SJSA1 (cell line): ENCODE measurements at regions not wholly inside any gene's neighbourhood (a gene's known extent, or its start where the extent isn't known, plus 50 kb on each side); places are given as distances from the start of the nearest gene placed in this dataset.
"Not testable (repeated sequence)": the region's sequence is repeated elsewhere in the genome, so short reads cannot be mapped to it uniquely, and the experiment has no call there.

Experiments used
- DNase-seq, 2 experiments: peaks; one replicate each; pipeline ENCODE4 v3.0.0-alpha.2; 2015 to 2020; ENCODE audit warnings: low spot score in 2 of 2, low read depth in 1 of 2
- H3K27ac ChIP-seq: fragments of 250-450 bp; sonication (Bioruptor Pico); 2 replicates; pipeline ENCODE4 v1.5.1; 2020; ENCODE audit warnings: mild to moderate bottlenecking, moderate library complexity
- H3K27me3 ChIP-seq: fragments of 250-450 bp; sonication (Bioruptor Pico); replicated peaks from 2 replicates; pipeline ENCODE4 v1.5.1; 2020; ENCODE audit warnings: mild to moderate bottlenecking, moderate library complexity
- H3K36me3 ChIP-seq: fragments of 250-450 bp; sonication (Bioruptor Pico); 2 replicates; pipeline ENCODE4 v1.5.1; 2020; ENCODE audit warnings: mild to moderate bottlenecking
- H3K4me1 ChIP-seq: fragments of 250-450 bp; sonication (Bioruptor Pico); replicated peaks from 2 replicates; pipeline ENCODE4 v1.6.1; 2021; ENCODE audit warnings: mild to moderate bottlenecking
- H3K4me3 ChIP-seq: fragments of 250-450 bp; sonication (Bioruptor Pico); 2 replicates; pipeline ENCODE4 v1.5.1; 2020; ENCODE audit warnings: mild to moderate bottlenecking
- H3K9me3 ChIP-seq: fragments of 250-450 bp; sonication (Bioruptor Pico); replicated peaks from 2 replicates; pipeline ENCODE4 v1.5.1; 2020; ENCODE audit warnings: mild to moderate bottlenecking

DNA sequence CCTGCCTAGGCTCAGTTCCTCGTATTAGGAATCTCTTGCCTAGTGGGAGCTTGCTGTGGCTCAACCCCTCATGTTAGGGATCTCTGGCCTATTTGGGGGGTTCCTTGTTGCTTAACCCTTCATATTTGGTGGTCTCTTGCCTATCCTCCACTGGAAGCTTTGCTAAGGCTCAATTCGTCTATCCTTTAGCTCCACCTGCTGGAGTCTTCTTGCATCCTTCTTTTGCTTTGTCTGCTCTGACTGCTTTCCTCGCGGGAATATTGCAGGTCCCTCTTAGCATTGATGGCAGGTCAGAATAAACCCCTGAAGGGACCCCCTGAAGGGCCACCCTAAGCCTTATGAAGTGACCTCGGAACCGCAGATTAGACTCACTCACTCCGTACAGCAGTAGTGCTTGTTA, 203.0 kb upstream of the TBX18 start:
- no peaks in the 10 kb centered on the region for H3K4me1 ChIP-seq
- no peak overlapping the region for H3K27ac ChIP-seq
- no peaks in the 10 kb centered on the region for H3K27me3 ChIP-seq
- H3K9me3 ChIP-seq: peaks cover 7% of the 10 kb centered on the region; the same call in 1 of the 2 replicates
- H3K4me3 ChIP-seq: no peak overlapping the region
- no peaks in the 10 kb centered on the region for H3K36me3 ChIP-seq
- peak in 1 of 2 experiments; percentile 40 for DNase-seq

DNA sequence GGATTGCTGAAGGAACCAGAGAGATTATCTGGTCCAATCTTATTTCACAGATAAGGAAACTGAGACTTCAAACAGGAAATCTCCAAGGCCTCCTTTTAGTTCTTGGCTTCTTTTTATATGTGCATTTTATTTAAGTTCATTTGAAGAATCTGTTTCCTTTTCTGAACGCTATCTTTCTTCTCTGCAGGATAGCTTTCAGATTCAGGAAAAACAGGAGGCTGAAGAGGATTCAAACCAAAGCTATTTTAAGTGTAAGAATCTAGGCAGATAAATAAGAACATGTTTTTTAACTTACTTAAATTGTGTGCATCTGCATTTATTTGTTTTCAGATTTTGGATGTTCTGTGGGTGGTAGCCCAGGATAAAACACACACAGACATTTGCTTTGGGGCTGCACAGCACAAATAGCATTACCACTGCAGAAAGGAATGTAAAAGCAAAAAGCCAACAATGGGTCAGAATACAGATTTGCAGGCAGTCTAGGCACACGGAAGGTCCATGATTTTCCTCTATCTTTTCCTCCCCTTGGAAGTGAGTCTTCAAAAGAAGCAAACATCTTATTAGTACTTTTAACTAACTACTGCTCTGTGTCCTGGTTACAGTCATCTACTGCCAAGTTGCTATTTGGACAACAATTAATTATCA, 188.8 kb upstream of the TBX18 start:
- no peaks in the 10 kb centered on the region for H3K9me3 ChIP-seq
- no peak overlapping the region for H3K4me3 ChIP-seq
- H3K27ac ChIP-seq: peak overlapping the region; percentile 71
- no peaks in the 10 kb centered on the region for H3K36me3 ChIP-seq
- peaks cover 25% of the 10 kb centered on the region for H3K4me1 ChIP-seq
- no peaks in the 10 kb centered on the region for H3K27me3 ChIP-seq
- peak; percentile 61 to 82 for DNase-seq

- DNase-seq, H3K4me3 ChIP-seq, H3K27me3 ChIP-seq, H3K36me3 ChIP-seq, H3K4me1 ChIP-seq, H3K9me3 ChIP-seq, H3K27ac ChIP-seq: not testable (repeated sequence)
These were observed 180.5 kb upstream of the TBX18 start for GRCh38 chr6:84944926-84945325.

DNA sequence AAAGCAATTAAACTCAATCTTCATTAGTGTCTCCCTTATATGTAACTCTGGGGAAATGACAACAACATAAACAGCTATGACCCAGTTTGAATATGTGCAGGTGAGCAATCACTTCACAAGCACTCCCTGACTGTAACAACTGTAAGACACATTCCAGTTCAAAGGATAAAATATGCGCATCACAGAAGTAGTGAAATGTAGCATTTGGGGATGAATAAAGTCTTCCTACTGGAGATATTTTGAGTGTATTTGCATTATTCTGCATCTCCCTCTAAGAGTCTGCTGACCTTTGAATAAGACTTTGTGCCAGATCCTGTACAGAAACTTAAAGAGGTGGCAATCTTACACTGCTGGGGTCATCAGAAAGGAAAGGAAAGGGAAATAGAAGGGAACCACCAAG, 179.5 kb upstream of the TBX18 start:
- H3K4me3 ChIP-seq: no peak overlapping the region
- H3K27ac ChIP-seq: no peak overlapping the region
- H3K4me1 ChIP-seq: peaks cover 10% of the 10 kb centered on the region
- H3K36me3 ChIP-seq: no peaks in the 10 kb centered on the region
- H3K9me3 ChIP-seq: no peaks in the 10 kb centered on the region
- H3K27me3 ChIP-seq: no peaks in the 10 kb centered on the region
- no peak for DNase-seq

DNA sequence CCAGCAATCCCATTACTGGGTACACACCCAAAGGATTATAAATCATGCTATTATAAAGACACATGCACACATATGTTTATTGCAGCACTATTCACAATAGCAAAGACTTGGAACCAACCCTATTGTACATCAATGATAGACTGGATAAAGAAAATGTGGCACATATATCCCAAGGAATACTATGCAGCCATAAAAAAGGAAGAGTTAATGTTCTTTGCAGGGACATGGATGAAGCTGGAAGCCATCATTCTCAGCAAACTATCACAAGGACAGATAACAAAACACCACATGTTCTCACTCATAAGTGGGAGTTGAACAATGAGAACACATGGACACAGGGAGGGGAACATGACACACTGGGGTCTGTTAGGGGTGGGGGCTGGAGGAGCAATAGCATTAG, 177.2 kb upstream of the TBX18 start:
- not testable (repeated sequence) for H3K27me3 ChIP-seq, DNase-seq, H3K36me3 ChIP-seq, H3K27ac ChIP-seq, H3K9me3 ChIP-seq, H3K4me3 ChIP-seq, H3K4me1 ChIP-seq

DNA sequence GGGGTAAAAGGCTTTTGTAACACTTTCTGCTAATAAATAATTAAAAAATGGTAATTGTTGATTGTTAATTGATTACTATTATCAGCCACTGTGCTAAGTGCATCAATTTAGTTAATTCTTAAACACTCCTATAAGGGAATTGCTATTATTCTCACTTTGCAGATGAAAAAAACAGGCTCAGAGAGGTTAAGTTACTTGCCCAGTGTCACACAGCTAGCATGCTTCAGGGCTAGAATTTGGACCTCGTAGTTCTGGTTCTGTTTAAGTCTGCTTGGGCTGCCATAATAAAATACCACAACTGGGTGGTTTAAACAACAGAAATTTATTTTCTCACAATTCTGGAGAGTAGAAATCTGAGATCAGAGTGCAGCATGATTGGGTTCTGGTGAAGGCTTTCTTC, 164.8 kb upstream of the TBX18 start:
- H3K27me3 ChIP-seq: no peaks in the 10 kb centered on the region
- no peaks in the 10 kb centered on the region for H3K9me3 ChIP-seq
- no peaks in the 10 kb centered on the region for H3K4me1 ChIP-seq
- DNase-seq: no peak
- no peak overlapping the region for H3K4me3 ChIP-seq
- H3K27ac ChIP-seq: no peak overlapping the region
- H3K36me3 ChIP-seq: no peaks in the 10 kb centered on the region

- no peak overlapping the region for H3K27ac ChIP-seq
- no peaks in the 10 kb centered on the region; the same call in 1 of the 2 replicates for H3K4me1 ChIP-seq
- H3K9me3 ChIP-seq: no peaks in the 10 kb centered on the region
- H3K4me3 ChIP-seq: no peak overlapping the region
- no peaks in the 10 kb centered on the region for H3K27me3 ChIP-seq
- DNase-seq: no peak
- no peaks in the 10 kb centered on the region for H3K36me3 ChIP-seq
These were observed 163.2 kb upstream of the TBX18 start for GRCh38 chr6:84927551-84927950.

GRCh38 chr6:84926189-84927155, 162.1 kb upstream of the TBX18 start:
- H3K4me1 ChIP-seq: no peaks in the 10 kb centered on the region; the same call in 1 of the 2 replicates
- no peaks in the 10 kb centered on the region for H3K36me3 ChIP-seq
- H3K4me3 ChIP-seq: no peak overlapping the region
- no peak overlapping the region for H3K27ac ChIP-seq
- DNase-seq: no peak
- H3K27me3 ChIP-seq: no peaks in the 10 kb centered on the region
- no peaks in the 10 kb centered on the region for H3K9me3 ChIP-seq

DNA sequence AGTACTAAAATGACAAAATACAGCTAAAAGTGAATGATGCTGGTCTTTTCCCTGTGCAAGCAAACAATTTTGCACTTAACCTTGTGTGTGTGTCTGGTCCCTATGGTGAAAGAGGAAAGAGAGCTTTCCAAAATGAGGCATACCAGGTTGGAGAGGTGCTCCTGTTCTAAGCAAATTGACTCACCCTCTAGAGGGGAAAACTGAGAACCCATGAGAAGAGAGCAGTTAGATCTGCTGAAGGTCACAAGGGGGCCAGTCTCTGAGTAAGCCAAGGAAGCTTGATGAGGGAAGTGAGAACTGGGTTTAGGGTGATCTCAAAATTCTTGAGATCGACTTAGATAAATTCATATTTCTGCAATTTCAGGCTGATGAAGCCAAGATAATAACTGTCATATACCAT, 157.5 kb upstream of the TBX18 start:
- Histone ChIP-seq H3K4me3 (no peak overlapping the region), H3K4me1 (no peaks in the 10 kb centered on the region; the same call in 1 of the 2 replicates), H3K36me3 (no peaks in the 10 kb centered on the region), H3K27me3 (no peaks in the 10 kb centered on the region), H3K9me3 (no peaks in the 10 kb centered on the region), H3K27ac (no peak overlapping the region)
- DNase-seq: no peak

DNA sequence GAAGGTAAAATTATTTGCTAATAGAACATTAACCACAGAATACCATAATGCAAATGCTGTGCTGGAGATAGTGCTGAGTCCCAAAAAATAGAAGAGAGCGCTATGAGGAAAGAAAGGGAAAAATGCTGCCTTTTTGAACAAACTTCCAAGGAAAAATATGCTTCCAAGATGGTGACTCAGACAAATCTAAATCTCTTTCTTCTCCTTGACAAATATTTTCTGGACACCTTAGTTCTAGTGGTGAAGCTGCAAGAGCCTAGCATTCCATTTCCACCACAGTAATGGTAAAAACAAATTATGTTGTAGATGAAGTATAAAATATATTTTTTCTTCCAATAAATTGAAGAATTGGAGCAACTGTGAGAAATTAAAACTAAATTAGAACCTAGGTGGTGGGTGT, 155.6 kb upstream of the TBX18 start:
- no peaks in the 10 kb centered on the region for H3K36me3 ChIP-seq
- H3K27ac ChIP-seq: no peak overlapping the region
- no peaks in the 10 kb centered on the region for H3K27me3 ChIP-seq
- no peaks in the 10 kb centered on the region for H3K9me3 ChIP-seq
- no peak overlapping the region for H3K4me3 ChIP-seq
- H3K4me1 ChIP-seq: no peaks in the 10 kb centered on the region; the same call in 1 of the 2 replicates
- no peak for DNase-seq

- no peak for DNase-seq
- H3K27ac ChIP-seq: no peak overlapping the region
These were observed 152.3 kb upstream of the TBX18 start for GRCh38 chr6:84916704-84917103.

DNA sequence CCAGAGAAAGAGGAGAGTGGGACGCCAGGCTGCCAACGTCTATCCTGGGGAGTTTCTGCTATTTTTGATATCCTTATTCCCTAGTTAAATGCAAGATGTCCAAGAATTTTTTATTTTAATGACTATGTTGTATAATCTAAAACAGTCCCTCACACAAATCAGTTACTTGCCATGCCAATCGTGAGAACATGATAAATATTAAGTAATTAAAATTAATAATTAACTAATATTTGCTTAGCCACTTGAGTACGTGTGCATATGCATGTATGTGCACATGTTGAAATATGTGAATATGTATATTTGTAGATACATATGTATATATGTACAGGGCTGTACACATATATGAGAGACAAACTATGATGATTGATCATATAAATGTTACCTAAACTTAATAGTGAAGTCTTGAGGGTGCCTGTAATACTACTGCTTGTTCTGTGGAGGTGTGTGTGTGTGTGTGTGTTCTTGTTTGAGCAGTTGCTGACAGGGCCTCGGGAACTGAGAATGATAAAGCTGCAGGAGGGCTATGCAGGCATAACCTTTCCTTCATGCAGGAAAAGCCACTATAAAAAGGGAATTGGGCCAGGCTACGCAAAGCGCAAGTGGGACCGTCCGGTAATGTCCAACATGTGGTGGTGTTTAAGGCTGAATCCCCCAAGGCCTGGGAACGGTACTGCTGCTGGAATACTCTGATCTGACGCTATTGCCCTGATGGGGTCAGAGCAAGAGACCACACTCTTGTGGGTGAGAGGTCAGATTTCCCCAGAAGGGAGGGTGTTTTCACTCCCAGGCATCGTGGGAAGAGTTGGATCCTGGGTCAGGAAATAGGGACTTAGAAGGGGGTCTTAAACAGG, 148.3 kb upstream of the TBX18 start:
- no peaks in the 10 kb centered on the region for H3K27me3 ChIP-seq
- H3K4me1 ChIP-seq: 0 out of 2 replicates have a peak, but pooled peaks cover 3% of the 10 kb centered on the region
- no peak overlapping the region for H3K27ac ChIP-seq
- DNase-seq: no peak
- no peaks in the 10 kb centered on the region for H3K36me3 ChIP-seq
- no peak overlapping the region for H3K4me3 ChIP-seq
- no peaks in the 10 kb centered on the region for H3K9me3 ChIP-seq

More at GRCh38 chr6:84916704-84917103, 152.3 kb upstream of the TBX18 start:
- no peaks in the 10 kb centered on the region for H3K27me3 ChIP-seq
- H3K4me3 ChIP-seq: no peak overlapping the region
- H3K9me3 ChIP-seq: no peaks in the 10 kb centered on the region
- no peaks in the 10 kb centered on the region for H3K36me3 ChIP-seq
- no peaks in the 10 kb centered on the region for H3K4me1 ChIP-seq

DNA sequence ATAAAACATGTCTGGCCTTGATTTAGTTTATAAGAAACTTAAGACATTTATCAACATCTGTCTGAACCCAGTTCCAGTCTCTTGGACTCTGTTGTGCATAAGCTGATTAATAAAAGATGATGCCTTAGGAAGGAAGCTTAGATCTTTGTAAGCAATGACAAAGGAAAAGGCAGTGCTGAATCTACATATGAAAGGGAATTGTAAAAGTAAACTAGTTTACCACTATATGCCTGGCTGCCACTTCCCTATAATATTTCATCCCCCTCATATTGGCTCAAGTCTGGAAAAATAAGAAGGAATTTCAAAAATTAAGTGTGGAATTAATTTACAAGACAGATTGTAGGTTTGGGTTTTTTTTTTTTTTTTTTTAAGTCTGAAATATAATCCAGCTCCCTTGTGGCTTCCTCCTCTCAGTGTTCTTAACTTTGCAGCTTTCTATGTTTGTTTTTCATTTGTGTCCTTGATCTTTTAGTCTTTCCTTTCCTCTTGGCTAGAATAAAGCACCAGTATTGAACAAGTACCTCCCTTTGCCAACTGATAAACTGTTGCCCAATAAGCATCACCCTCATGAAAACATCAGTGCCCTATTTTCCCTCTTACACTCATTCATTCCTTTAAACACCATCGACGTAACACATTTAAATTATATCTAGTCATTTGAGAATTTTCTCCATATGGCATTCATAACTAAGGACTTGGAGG, 146.7 kb upstream of the TBX18 start:
- Histone ChIP-seq H3K27ac (no peak overlapping the region), H3K4me3 (no peak overlapping the region), H3K4me1 (0 out of 2 replicates have a peak, but pooled peaks cover 3% of the 10 kb centered on the region), H3K9me3 (no peaks in the 10 kb centered on the region), H3K36me3 (no peaks in the 10 kb centered on the region), H3K27me3 (no peaks in the 10 kb centered on the region)
- no peak for DNase-seq
